ENCODE measurements at regions not wholly inside any gene's neighbourhood (a gene's known extent, or its start where the extent isn't known, plus 50 kb on each side); places are given as distances from the start of the nearest gene placed in this dataset.

- TF ChIP-seq CHD7 (IDR thresholded peaks at IDR 0.05; ENCODE audit: insufficient replicate concordance, low read length) (no peak), CTBP2 (IDR thresholded peaks at IDR 0.05; ENCODE audit: borderline replicate concordance, insufficient read depth, insufficient read length, low read length) (no peak), POLR2A (IDR thresholded peaks at IDR 0.05; ENCODE audit: control extremely low read depth in 1 of 2, low read depth in 2 of 2, low read length in 2 of 2) (no peak)
Measured at GRCh38 chr12:83665634-83666218, 979.0 kb downstream of the TMTC2 start (continued).

Measured in H1 (cell line).